HCT116 (cell line): ENCODE measurements at regions not wholly inside any gene's neighbourhood (a gene's known extent, or its start where the extent isn't known, plus 50 kb on each side); places are given as distances from the start of the nearest gene placed in this dataset.

Experiments
- ATAC-seq: fragments of 200-7000 bp; cut with Tn5 transposase; 2 replicates; pipeline ENCODE4 v1.9.1; 2020; ENCODE audit warnings: mild to moderate bottlenecking, moderate library complexity
- BruUV-seq: library from RNA; stranded (reverse); fragments of 400-500 nt; replicated peaks from 2 replicates; lab custom pipeline; 2021; lab: Mats Ljungman, UMichigan
- CTCF ChIA-PET: fragments of 300-600 bp; sonication (Branson Sonifier 250); formaldehyde crosslinking; loops from one replicate; lab custom pipeline; 2021; ENCODE audit warnings: antibody characterized with exemption; lab: Charles Lee
- POLR2A ChIA-PET: fragments of 300-600, 350-600 bp; sonication (Branson Sonifier 250); formaldehyde crosslinking; loops from one replicate; lab custom pipeline; 2021; ENCODE audit warnings: antibody characterized with exemption; lab: Charles Lee
- RAD21 ChIA-PET, 2 experiments: fragments of 300-600 bp; sonication (Branson Sonifier 250); formaldehyde crosslinking; loops; one replicate each; lab custom pipeline; 2023; ENCODE audit warnings: low total read pairs in 2 of 2; ENCODE audit not compliant: uncharacterized antibody in 2 of 2, unreplicated experiment in 2 of 2, low non-redundant PET in 1 of 2; lab: Charles Lee
- DNase-seq: peaks from one replicate; pipeline ENCODE4 v3.0.0-alpha.2; 2010; ENCODE audit warnings: low read depth, low spot score
- H2AFZ ChIP-seq: fragments of 200-600 bp; shearing (Covaris generic), sonication (generic); 2 replicates; pipeline ENCODE4 v1.6.1; 2017; ENCODE audit warnings: low read depth, mixed run types, mixed read lengths, antibody characterized with exemption, low read length; ENCODE audit not compliant: poor library complexity, severe bottlenecking
- H3K27ac ChIP-seq: 2 replicates; pipeline ENCODE4 v1.5.1; 2012; ENCODE audit warnings: low read depth, low read length
- H3K27me3 ChIP-seq: fragments of 200-600 bp; sonication (generic); 2 replicates; pipeline ENCODE4 v1.6.1; 2016; ENCODE audit warnings: mixed run types, low read length, mixed read lengths; ENCODE audit not compliant: insufficient read depth
- H3K36me3 ChIP-seq, 2 experiments: fragments of 200-500 bp in 1 of 2; fragments of 200-600 bp in 1 of 2; sonication (Bioruptor generic) in 1 of 2; sonication (generic) in 1 of 2; 2 replicates each; pipeline versions ENCODE4 v1.5.1 to v1.6.1; 2014 to 2016; ENCODE audit warnings: low read length in 2 of 2, inconsistent platforms in 1 of 2, mixed read lengths in 1 of 2, mixed run types in 1 of 2; ENCODE audit not compliant: insufficient read depth in 2 of 2, control insufficient read depth in 1 of 2
- H3K4me1 ChIP-seq, 2 experiments: fragments of 200-600 bp in 1 of 2; sonication (generic) in 1 of 2; 2 replicates each; pipeline versions ENCODE4 v1.5.1 to v1.6.1; 2012 to 2017; ENCODE audit warnings: low read length in 2 of 2, inconsistent platforms in 1 of 2, mild to moderate bottlenecking in 1 of 2, mixed read lengths in 1 of 2, mixed run types in 1 of 2, moderate library complexity in 1 of 2; ENCODE audit not compliant: insufficient read depth in 2 of 2, control insufficient read depth in 1 of 2
- H3K4me2 ChIP-seq: fragments of 200-600 bp; sonication (generic); 2 replicates; pipeline ENCODE4 v1.6.1; 2017; ENCODE audit warnings: mixed run types, low read length, mixed read lengths
- H3K4me3 ChIP-seq, 2 experiments: fragments of 200-600 bp in 1 of 2; sonication (generic) in 1 of 2; replicated peaks in 1 of 2; 2 replicates each; pipeline ENCODE4 v1.5.1; 2011 to 2016; ENCODE audit warnings: low read length in 2 of 2, control low read depth in 1 of 2, low read depth in 1 of 2, mild to moderate bottlenecking in 1 of 2, mixed read lengths in 1 of 2, mixed run types in 1 of 2
- H3K79me2 ChIP-seq: fragments of 200-600 bp; sonication (generic); 2 replicates; pipeline ENCODE4 v1.6.1; 2017; ENCODE audit warnings: mild to moderate bottlenecking, mixed run types, low read length, moderate library complexity, mixed read lengths; ENCODE audit not compliant: insufficient read depth
- H3K9ac ChIP-seq: fragments of 200-600 bp; sonication (generic); 2 replicates; pipeline ENCODE4 v1.6.1; 2016; ENCODE audit warnings: low read length, mixed read lengths
- H3K9me2 ChIP-seq: fragments of 200-600 bp; sonication (generic), shearing (Covaris generic); 2 replicates; pipeline ENCODE4 v1.6.1; 2017; ENCODE audit warnings: mixed run types, mild to moderate bottlenecking, moderate library complexity; ENCODE audit not compliant: insufficient read depth
- H3K9me3 ChIP-seq, 2 experiments: fragments of 200-500 bp in 1 of 2; fragments of 200-600 bp in 1 of 2; sonication (Bioruptor generic) in 1 of 2; sonication (generic) in 1 of 2; 2 replicates each; pipeline ENCODE4 v1.6.1; 2014 to 2017; ENCODE audit warnings: low read length in 2 of 2, mixed read lengths in 2 of 2, inconsistent platforms in 1 of 2, low read depth in 1 of 2, mild to moderate bottlenecking in 1 of 2, mixed run types in 1 of 2, moderate library complexity in 1 of 2; ENCODE audit not compliant: control insufficient read depth in 1 of 2, insufficient read depth in 1 of 2
- H4K20me1 ChIP-seq: fragments of 200-600 bp; sonication (generic), shearing (Covaris generic); 2 replicates; pipeline ENCODE4 v1.6.1; 2017; ENCODE audit warnings: mixed run types, mild to moderate bottlenecking, moderate library complexity; ENCODE audit not compliant: insufficient read depth
- ATF3 ChIP-seq: IDR thresholded peaks from 2 replicates; pipeline ENCODE4 v1.6.1; 2012
- EGR1 ChIP-seq: IDR thresholded peaks from 2 replicates; pipeline ENCODE4 v1.6.1; 2012; ENCODE audit warnings: low read depth
- FOSL1 ChIP-seq: IDR thresholded peaks from 2 replicates; pipeline ENCODE4 v1.6.1; 2012; ENCODE audit warnings: low read depth
- JUND ChIP-seq: IDR thresholded peaks from 2 replicates; pipeline ENCODE4 v1.6.1; 2012
- POLR2A ChIP-seq: IDR thresholded peaks from 2 replicates; pipeline ENCODE4 v1.7.0; 2011; ENCODE audit warnings: borderline replicate concordance; ENCODE audit not compliant: insufficient read depth, insufficient read length; ENCODE audit errors: extremely low read depth
- POLR2AphosphoS5 ChIP-seq: IDR thresholded peaks from 2 replicates; pipeline ENCODE4 v1.6.1; 2011; ENCODE audit warnings: mild to moderate bottlenecking, low read depth, low read length, moderate library complexity
- RAD21 ChIP-seq: IDR thresholded peaks from 2 replicates; pipeline ENCODE4 v1.6.1; 2012; ENCODE audit warnings: low read depth, mild to moderate bottlenecking
- SIN3A ChIP-seq: IDR thresholded peaks from 2 replicates; pipeline ENCODE4 v1.6.1; 2012; ENCODE audit warnings: low read depth
- SP1 ChIP-seq: IDR thresholded peaks from 2 replicates; pipeline ENCODE4 v1.6.1; 2012; ENCODE audit warnings: low read depth
- SRF ChIP-seq: IDR thresholded peaks from 2 replicates; pipeline ENCODE4 v1.6.1; 2012; ENCODE audit warnings: low read depth
- TCF7L2 ChIP-seq: IDR thresholded peaks from 2 replicates; pipeline ENCODE4 v1.7.0; 2011; ENCODE audit warnings: borderline replicate concordance, inconsistent platforms; ENCODE audit not compliant: insufficient read depth, insufficient read length; ENCODE audit errors: extremely low read depth
- ZBTB33 ChIP-seq: IDR thresholded peaks from 2 replicates; pipeline ENCODE4 v1.6.1; 2011; ENCODE audit warnings: mild to moderate bottlenecking, low read length, moderate library complexity; ENCODE audit not compliant: insufficient replicate concordance; ENCODE audit errors: extremely low read depth
- ZFX ChIP-seq: fragments of 450-650 bp; IDR thresholded peaks from 2 replicates; pipeline ENCODE4 v1.6.1; 2017
- intact Hi-C: fragments of 100-400 bp; cut with micrococcal nuclease; formaldehyde crosslinking; loops from 2 replicates; pipeline ENCODE4 v1.10.0; 2022
- TF ChIP-seq, protein P1 (sequence below): IDR thresholded peaks from 2 replicates; pipeline ENCODE4 v1.6.1; 2012

- CTCF ChIA-PET = no interaction called here
- POLR2A ChIA-PET = no interaction called here
- H3K27me3 ChIP-seq = no peaks in the 10 kb centered on the region
- H4K20me1 ChIP-seq = no peaks in the 10 kb centered on the region
- no peaks in the 10 kb centered on the region for H3K79me2 ChIP-seq
- no peak overlapping the region for H3K4me2 ChIP-seq
- H3K4me1 ChIP-seq = no peaks in the 10 kb centered on the region
- no peak for DNase-seq
- RAD21 ChIA-PET = no interaction called here
- no peak overlapping the region for H3K9ac ChIP-seq
- no peak overlapping the region for H2AFZ ChIP-seq
- no peaks in the 10 kb centered on the region for H3K9me2 ChIP-seq
- no peaks in the 10 kb centered on the region for H3K36me3 ChIP-seq
- H3K27ac ChIP-seq = no peak overlapping the region
- no peak overlapping the region for H3K4me3 ChIP-seq
- intact Hi-C loops = no loop called here
- H3K9me3 ChIP-seq = peaks cover 11 to 15% of the 10 kb centered on the region in 2 experiments; a peak in 2 of 4 replicates
- ATAC-seq = no peak
- TF ChIP-seq, protein P1, sequence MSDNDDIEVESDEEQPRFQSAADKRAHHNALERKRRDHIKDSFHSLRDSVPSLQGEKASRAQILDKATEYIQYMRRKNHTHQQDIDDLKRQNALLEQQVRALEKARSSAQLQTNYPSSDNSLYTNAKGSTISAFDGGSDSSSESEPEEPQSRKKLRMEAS = no peak
- TF ChIP-seq SP1 (no peak), POLR2AphosphoS5 (no peak)
- TF ChIP-seq, all 23 proteins: peak for 0
- BruUV-seq = no TSS peak
Observed at GRCh38 chr11:41784513-41785335, 325.3 kb upstream of the LRRC4C start.

DNA sequence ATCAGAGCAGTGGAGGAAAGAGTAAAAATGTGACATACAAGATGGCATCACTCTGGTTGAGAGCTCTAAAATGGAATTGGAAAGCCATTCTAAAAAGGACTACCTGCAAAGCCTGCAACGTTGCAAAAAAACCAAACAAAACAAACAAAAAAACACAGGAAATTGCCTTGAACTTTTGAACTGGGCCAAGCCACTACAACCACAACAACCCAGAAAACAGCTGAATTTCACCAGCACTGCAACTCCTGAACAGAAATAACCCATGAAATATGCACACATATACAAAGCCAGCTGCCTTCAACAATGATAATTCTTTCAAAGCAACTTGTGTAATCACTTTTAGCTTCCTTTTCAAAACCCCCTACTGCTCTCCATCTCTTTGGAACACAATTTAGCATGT, 326.6 kb upstream of the LRRC4C start:
- no peak overlapping the region for H3K4me3 ChIP-seq
- intact Hi-C loops = no loop called here
- BruUV-seq = no TSS peak

More for the DNA sequence above, 326.6 kb upstream of the LRRC4C start:
- ChIA-PET RAD21 (no interaction called here), POLR2A (no interaction called here)
- H3K9me2 ChIP-seq = no peaks in the 10 kb centered on the region
- H3K4me2 ChIP-seq = no peak overlapping the region
- TF ChIP-seq JUND (no peak), TCF7L2 (no peak), ZFX (no peak), SIN3A (no peak), ZBTB33 (no peak), FOSL1 (no peak), SP1 (no peak), ATF3 (no peak), SRF (no peak), POLR2A (no peak), RAD21 (no peak), EGR1 (no peak)
- TF ChIP-seq, all 23 proteins: peak for 0
- H3K9ac ChIP-seq = no peak overlapping the region
- H3K4me1 ChIP-seq = no peaks in the 10 kb centered on the region
- H3K36me3 ChIP-seq = no peaks in the 10 kb centered on the region
- no peaks in the 10 kb centered on the region for H3K27me3 ChIP-seq
- no peak overlapping the region for H2AFZ ChIP-seq
- DNase-seq (no peak), ATAC-seq (no peak)
- peaks cover 11 to 16% of the 10 kb centered on the region in 2 experiments; a peak in 2 of 4 replicates for H3K9me3 ChIP-seq
- no peaks in the 10 kb centered on the region for H4K20me1 ChIP-seq
- H3K79me2 ChIP-seq = no peaks in the 10 kb centered on the region
- CTCF ChIA-PET = no interaction called here
- H3K27ac ChIP-seq = no peak overlapping the region
